Tibial nerve (tissue), 4 donors: ENCODE measurements at regions not wholly inside any gene's neighbourhood (a gene's known extent, or its start where the extent isn't known, plus 50 kb on each side); places are given as distances from the start of the nearest gene placed in this dataset.

Source experiments
- DNase-seq, 2 donors: peaks; one replicate each; pipeline ENCODE4 v3.0.0-alpha.2; 2019; ENCODE audit warnings: low spot score in 2 of 2
- H3K27ac ChIP-seq, 4 donors: fragments of 200-600 bp; sonication (generic) in 3 of 4; one replicate each; pipeline ENCODE4 v1.5.1; 2017 to 2019; ENCODE audit warnings: mild to moderate bottlenecking in 1 of 4
- H3K27me3 ChIP-seq, 2 donors: fragments of 200-600 bp; sonication (generic) in 1 of 2; one replicate each; pipeline versions ENCODE4 v1.5.1 to v1.6.0; 2017 to 2019
- H3K36me3 ChIP-seq, 3 donors: fragments of 200-600 bp; sonication (generic); one replicate each; pipeline ENCODE4 v1.5.1; 2018 to 2019
- H3K4me1 ChIP-seq, 4 donors: fragments of 200-600 bp; sonication (generic) in 3 of 4; one replicate each; pipeline ENCODE4 v1.5.1; 2017 to 2019
- H3K4me3 ChIP-seq, 4 donors: fragments of 200-600 bp; sonication (generic) in 3 of 4; one replicate each; pipeline ENCODE4 v1.5.1; 2017 to 2019; ENCODE audit warnings: mild to moderate bottlenecking in 1 of 4, moderate library complexity in 1 of 4
- H3K9me3 ChIP-seq, 4 donors: fragments of 200-600 bp; sonication (generic) in 3 of 4; one replicate each; pipeline ENCODE4 v1.5.1; 2017 to 2019
- EP300 ChIP-seq, 2 donors: sonication (generic); formaldehyde crosslinking; IDR thresholded peaks; one replicate each; pipeline ENCODE4 v1.6.1; 2017; ENCODE audit warnings: antibody characterized with exemption in 2 of 2, mild to moderate bottlenecking in 1 of 2
- POLR2A ChIP-seq, 2 donors: fragments of 450-650 bp; IDR thresholded peaks; one replicate each; pipeline ENCODE4 v1.6.1; 2017; ENCODE audit warnings: antibody characterized with exemption in 2 of 2, mild to moderate bottlenecking in 2 of 2, moderate library complexity in 2 of 2
- WGBS, 2 donors: methylation state at CpG; one replicate each; pipeline ENCODE4 v1.1.5; 2018; 5-methylcytosine and 5-hydroxymethylcytosine counted together
- TF ChIP-seq, protein P1 (sequence below), 5 experiments: fragments of 200-600 bp in 3 of 5; fragments of 450-650 bp in 2 of 5; sonication (generic) in 3 of 5; IDR thresholded peaks; one replicate each; pipeline ENCODE4 v1.5.1; 2016 to 2019; ENCODE audit warnings: antibody characterized with exemption in 5 of 5, mild to moderate bottlenecking in 3 of 5, moderate library complexity in 2 of 5

GRCh38 chr2:2540406-2540805 lies 209.3 kb upstream of the MYT1L start:
- no peak for DNase-seq
- H3K4me3 ChIP-seq = no peak overlapping the region
- H3K27ac ChIP-seq = no peak overlapping the region
- no peaks in the 10 kb centered on the region for H3K27me3 ChIP-seq
- TF ChIP-seq POLR2A (IDR thresholded peaks at IDR 0.05) (no peak), EP300 (IDR thresholded peaks at IDR 0.05) (no peak)
- TF ChIP-seq, protein P1, sequence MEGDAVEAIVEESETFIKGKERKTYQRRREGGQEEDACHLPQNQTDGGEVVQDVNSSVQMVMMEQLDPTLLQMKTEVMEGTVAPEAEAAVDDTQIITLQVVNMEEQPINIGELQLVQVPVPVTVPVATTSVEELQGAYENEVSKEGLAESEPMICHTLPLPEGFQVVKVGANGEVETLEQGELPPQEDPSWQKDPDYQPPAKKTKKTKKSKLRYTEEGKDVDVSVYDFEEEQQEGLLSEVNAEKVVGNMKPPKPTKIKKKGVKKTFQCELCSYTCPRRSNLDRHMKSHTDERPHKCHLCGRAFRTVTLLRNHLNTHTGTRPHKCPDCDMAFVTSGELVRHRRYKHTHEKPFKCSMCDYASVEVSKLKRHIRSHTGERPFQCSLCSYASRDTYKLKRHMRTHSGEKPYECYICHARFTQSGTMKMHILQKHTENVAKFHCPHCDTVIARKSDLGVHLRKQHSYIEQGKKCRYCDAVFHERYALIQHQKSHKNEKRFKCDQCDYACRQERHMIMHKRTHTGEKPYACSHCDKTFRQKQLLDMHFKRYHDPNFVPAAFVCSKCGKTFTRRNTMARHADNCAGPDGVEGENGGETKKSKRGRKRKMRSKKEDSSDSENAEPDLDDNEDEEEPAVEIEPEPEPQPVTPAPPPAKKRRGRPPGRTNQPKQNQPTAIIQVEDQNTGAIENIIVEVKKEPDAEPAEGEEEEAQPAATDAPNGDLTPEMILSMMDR (IDR thresholded peaks at IDR 0.05) = no peak
- H3K4me1 ChIP-seq = no peaks in the 10 kb centered on the region
- H3K36me3 ChIP-seq = no peaks in the 10 kb centered on the region
- WGBS, 2 donors = 70 to 73% methylated on average over 9 of the region's 9 CpGs
- H3K9me3 ChIP-seq = no peaks in the 10 kb centered on the region

DNA sequence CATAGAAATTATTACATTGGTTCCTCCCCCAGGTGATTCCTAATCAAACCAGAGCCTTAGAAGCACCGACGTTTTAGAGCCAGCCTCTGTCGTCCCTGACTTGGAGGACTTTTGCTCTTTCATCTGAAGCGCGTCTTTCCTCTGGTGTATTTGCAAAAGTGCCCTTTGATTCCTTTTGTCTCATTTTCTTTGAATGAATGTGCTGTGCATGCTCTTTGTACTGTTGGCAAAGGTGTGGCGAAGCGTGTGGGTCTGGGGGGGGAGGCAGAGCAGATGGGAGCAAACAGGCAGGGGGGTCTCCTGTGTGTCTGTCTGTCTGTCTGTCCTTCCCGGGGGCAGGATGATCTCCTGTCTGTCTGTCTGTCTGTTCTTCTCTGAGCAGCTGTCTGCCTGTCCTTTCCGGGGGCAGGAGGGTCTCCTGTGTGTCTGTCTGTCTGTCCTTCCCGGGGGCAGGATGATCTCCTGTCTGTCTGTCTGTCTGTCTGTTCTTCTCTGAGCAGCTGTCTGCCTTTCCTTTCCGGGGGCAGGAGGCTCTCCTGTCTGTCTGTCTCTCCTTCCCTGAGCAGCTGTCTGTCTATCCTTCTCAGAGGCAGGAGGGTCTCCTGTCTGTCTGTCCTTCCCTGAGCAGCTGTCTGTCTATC lies 205.5 kb upstream of the MYT1L start:
- Histone ChIP-seq H3K9me3 (no peaks in the 10 kb centered on the region), H3K36me3 (no peaks in the 10 kb centered on the region), H3K27me3 (no peaks in the 10 kb centered on the region), H3K27ac (no peak overlapping the region), H3K4me3 (no peak overlapping the region), H3K4me1 (no peaks in the 10 kb centered on the region)
- DNase-seq = no peak
- 64 to 69% methylated on average over 11 of the region's 11 CpGs for WGBS, 2 donors
- no peak for TF ChIP-seq POLR2A (IDR thresholded peaks at IDR 0.05)
- TF ChIP-seq, protein P1 (IDR thresholded peaks at IDR 0.05) = no peak
- TF ChIP-seq EP300 (IDR thresholded peaks at IDR 0.05) = no peak

GRCh38 chr2:2530334-2530733 lies 199.3 kb upstream of the MYT1L start:
- no peak for TF ChIP-seq POLR2A (IDR thresholded peaks at IDR 0.05)
- TF ChIP-seq EP300 (IDR thresholded peaks at IDR 0.05) = no peak
- TF ChIP-seq, protein P1 (IDR thresholded peaks at IDR 0.05) = no peak
- Histone ChIP-seq H3K27me3 (no peaks in the 10 kb centered on the region), H3K4me3 (no peak overlapping the region), H3K4me1 (no peaks in the 10 kb centered on the region), H3K36me3 (no peaks in the 10 kb centered on the region), H3K27ac (no peak overlapping the region), H3K9me3 (no peaks in the 10 kb centered on the region)
- WGBS, 2 donors = 76 to 83% methylated on average over 10 of the region's 10 CpGs
- no peak for DNase-seq

DNA sequence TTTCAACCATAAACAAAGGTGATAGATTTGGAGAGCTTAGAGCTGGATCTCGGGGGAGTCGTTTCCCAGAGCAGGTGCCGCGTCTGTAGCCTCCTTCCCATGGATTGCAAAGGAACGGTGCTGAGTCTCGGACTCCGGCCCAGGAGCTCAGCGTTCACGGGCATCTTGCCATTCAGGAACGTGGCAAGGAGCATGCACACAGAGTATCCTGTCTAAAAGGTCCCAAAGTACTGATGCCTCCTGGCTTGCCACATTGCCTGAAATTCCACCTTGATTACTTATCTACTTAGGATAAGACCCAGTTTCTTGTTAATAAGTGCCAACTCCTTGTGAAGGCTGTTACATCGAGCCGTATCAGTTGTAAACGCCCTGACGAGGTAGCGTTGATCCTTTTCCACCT lies 197.8 kb upstream of the MYT1L start:
- Histone ChIP-seq H3K4me3 (no peak overlapping the region), H3K36me3 (no peaks in the 10 kb centered on the region), H3K27me3 (no peaks in the 10 kb centered on the region), H3K9me3 (no peaks in the 10 kb centered on the region), H3K4me1 (no peaks in the 10 kb centered on the region), H3K27ac (no peak overlapping the region)
- WGBS, 2 donors = 85 to 87% methylated on average over 15 of the region's 15 CpGs
- no peak for DNase-seq
- TF ChIP-seq, protein P1 (IDR thresholded peaks at IDR 0.05) = no peak
- TF ChIP-seq EP300 (IDR thresholded peaks at IDR 0.05) = no peak
- no peak for TF ChIP-seq POLR2A (IDR thresholded peaks at IDR 0.05)

DNA sequence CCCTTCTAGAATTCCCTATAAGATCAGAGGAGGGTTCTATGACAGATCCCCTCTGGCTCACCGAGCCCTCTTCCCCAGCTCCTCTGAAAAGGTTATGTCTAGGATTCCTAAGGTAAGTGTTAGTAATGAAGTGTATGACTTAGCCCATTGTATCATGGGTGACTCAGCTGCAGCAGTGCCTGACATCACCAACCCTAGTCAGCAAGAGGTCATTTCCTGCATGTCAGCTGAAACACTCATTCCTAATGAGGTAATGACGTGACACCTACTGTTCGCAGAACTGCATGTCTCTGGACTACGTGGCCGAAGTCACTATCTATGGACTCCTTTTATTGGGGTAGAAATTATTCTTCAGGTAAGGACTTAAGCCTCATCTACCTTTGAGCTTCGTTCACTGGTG lies 196.1 kb upstream of the MYT1L start:
- Histone ChIP-seq H3K27me3 (no peaks in the 10 kb centered on the region), H3K36me3 (no peaks in the 10 kb centered on the region), H3K9me3 (no peaks in the 10 kb centered on the region), H3K4me1 (no peaks in the 10 kb centered on the region), H3K27ac (no peak overlapping the region), H3K4me3 (no peak overlapping the region)
- no peak for DNase-seq
- TF ChIP-seq, protein P1 (IDR thresholded peaks at IDR 0.05) = no peak
- TF ChIP-seq EP300 (IDR thresholded peaks at IDR 0.05) (no peak), POLR2A (IDR thresholded peaks at IDR 0.05) (no peak)
- WGBS, 2 donors = 48 to 52% methylated on average over 6 of the region's 6 CpGs
